HCT116 (cell line): ENCODE measurements at regions not wholly inside any gene's neighbourhood (a gene's known extent, or its start where the extent isn't known, plus 50 kb on each side); places are given as distances from the start of the nearest gene placed in this dataset.

ENCODE experiments used
- CTCF ChIP-seq, 3 experiments: fragments of 200-600 bp in 1 of 3; sonication (generic) in 1 of 3; IDR thresholded peaks in 2 of 3; conservative IDR thresholded peaks in 1 of 3; 2 replicates each; pipeline ENCODE4 v1.5.1; 2012 to 2017; ENCODE audit warnings: low read depth in 2 of 3, low read length in 2 of 3, antibody characterized with exemption in 1 of 3, borderline replicate concordance in 1 of 3, control low read depth in 1 of 3, mild to moderate bottlenecking in 1 of 3, mixed read lengths in 1 of 3, mixed run types in 1 of 3, moderate library complexity in 1 of 3; ENCODE audit not compliant: insufficient read depth in 1 of 3
- EGR1 ChIP-seq: IDR thresholded peaks from 2 replicates; pipeline ENCODE4 v1.6.1; 2012; ENCODE audit warnings: low read depth
- EZH2phosphoT487 ChIP-seq: fragments of 200-600 bp; IDR thresholded peaks from 2 replicates; pipeline ENCODE4 v1.6.1; 2018; ENCODE audit warnings: antibody characterized with exemption, borderline replicate concordance

GRCh38 chr9:80163889-80164288, 592.1 kb downstream of the TLE4 start:
- TF ChIP-seq CTCF (IDR thresholded peaks at IDR 0.05 in 2 of 3, conservative IDR thresholded peaks at IDR 0.05 in 1 of 3; ENCODE audit: borderline replicate concordance in 1 of 3, insufficient read depth in 1 of 3, low read depth in 2 of 3, low read length in 2 of 3) (no peak), EGR1 (no peak), EZH2phosphoT487 (no peak)
